ENCODE measurements at regions not wholly inside any gene's neighbourhood (a gene's known extent, or its start where the extent isn't known, plus 50 kb on each side); places are given as distances from the start of the nearest gene placed in this dataset.

DNA sequence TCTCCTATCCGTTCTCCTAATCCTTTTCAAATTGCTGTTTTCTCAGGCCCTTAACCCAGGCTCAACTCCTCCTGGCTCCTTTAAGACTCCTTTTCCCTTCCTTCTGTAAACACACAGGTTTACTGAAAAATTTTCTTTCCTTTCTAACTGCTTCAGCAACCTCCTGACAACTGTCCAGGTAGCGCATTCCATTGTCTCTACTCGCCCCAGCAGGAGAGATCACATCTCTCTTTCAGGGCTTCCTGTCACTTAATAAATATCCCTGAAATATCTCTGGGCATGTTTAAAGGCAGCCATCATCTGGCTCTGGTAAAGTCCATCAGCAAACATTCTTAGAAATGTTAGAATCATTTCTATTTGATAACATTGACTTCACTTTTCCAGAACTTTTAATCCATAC, 211.2 kb upstream of the PTBP2 start:
- TF ChIP-seq, protein P1, sequence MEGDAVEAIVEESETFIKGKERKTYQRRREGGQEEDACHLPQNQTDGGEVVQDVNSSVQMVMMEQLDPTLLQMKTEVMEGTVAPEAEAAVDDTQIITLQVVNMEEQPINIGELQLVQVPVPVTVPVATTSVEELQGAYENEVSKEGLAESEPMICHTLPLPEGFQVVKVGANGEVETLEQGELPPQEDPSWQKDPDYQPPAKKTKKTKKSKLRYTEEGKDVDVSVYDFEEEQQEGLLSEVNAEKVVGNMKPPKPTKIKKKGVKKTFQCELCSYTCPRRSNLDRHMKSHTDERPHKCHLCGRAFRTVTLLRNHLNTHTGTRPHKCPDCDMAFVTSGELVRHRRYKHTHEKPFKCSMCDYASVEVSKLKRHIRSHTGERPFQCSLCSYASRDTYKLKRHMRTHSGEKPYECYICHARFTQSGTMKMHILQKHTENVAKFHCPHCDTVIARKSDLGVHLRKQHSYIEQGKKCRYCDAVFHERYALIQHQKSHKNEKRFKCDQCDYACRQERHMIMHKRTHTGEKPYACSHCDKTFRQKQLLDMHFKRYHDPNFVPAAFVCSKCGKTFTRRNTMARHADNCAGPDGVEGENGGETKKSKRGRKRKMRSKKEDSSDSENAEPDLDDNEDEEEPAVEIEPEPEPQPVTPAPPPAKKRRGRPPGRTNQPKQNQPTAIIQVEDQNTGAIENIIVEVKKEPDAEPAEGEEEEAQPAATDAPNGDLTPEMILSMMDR (IDR thresholded peaks at IDR 0.05; ENCODE audit: low read depth, low read length) = no peak
- H3K4me3 ChIP-seq (ENCODE audit: low read depth, low read length) = no peak overlapping the region

DNA sequence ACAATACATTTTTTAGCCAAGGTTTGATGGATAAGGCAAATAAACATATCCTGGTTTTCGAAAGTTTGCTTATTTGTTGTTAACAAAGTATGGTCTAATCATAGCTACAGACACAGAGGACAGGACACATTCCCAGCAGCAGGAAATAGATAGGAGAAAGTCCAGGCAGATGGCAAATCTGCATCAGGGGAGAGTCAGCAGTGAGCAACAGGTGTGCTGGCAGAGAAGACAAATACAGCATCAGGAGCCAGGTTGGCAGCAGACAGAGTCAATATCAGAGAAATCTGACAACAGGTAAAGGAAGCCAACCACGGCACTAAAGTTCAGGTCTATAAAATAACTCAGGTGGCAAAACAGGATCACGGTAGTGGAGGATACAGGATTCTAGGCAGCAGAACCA, 210.7 kb upstream of the PTBP2 start:
- TF ChIP-seq, protein P1 (IDR thresholded peaks at IDR 0.05; ENCODE audit: low read depth, low read length) = no peak
- H3K4me3 ChIP-seq (ENCODE audit: low read depth, low read length) = no peak overlapping the region

GRCh38 chr1:96513136-96513535, 208.4 kb upstream of the PTBP2 start:
- TF ChIP-seq, protein P1 (IDR thresholded peaks at IDR 0.05; ENCODE audit: low read depth, low read length) = no peak

DNA sequence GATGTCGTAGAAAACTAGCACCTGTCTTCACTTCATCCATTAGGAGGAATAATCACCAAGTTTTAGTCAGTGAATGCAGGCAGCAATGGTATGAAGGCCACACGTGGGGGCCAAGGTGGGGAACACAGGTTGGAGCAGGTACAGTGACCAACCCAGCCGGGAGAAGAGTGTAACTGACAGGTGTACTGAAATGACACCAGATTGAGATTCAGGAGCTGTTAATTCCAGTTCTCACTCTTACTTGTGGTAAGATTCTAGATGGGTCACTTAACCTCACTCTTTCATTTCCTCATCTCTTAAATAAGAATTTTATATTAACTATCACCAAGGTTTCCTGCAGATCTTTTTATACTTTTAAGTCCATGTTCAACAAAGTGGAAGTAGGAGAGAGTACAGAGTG, 206.2 kb upstream of the PTBP2 start:
- TF ChIP-seq, protein P1 (IDR thresholded peaks at IDR 0.05; ENCODE audit: low read depth, low read length) = no peak

More at GRCh38 chr1:96513136-96513535, 208.4 kb upstream of the PTBP2 start:
- H3K4me3 ChIP-seq (ENCODE audit: low read depth, low read length) = no peak overlapping the region

DNA sequence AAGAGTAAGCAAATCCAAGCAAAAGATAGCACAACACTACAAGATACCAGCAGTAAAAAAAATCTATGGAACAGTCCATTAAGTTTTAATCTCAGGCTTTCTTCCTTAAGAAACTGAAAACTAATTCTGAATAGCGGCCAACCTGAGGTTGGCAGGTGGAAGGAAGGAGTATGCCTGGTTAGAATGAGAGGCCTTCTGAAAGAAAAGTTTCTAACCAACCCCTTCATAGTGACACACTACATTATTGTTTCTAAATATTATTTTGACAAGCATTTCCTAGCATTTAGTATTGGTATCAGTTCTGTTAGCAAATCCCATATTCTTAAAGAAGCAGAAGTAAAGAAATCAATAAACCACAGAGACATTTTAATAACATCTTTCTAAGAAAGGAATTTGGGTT, 205.7 kb upstream of the PTBP2 start:
- TF ChIP-seq, protein P1 (IDR thresholded peaks at IDR 0.05; ENCODE audit: low read depth, low read length) = no peak

More for the DNA sequence above, 206.2 kb upstream of the PTBP2 start:
- H3K4me3 ChIP-seq (ENCODE audit: low read depth, low read length) = no peak overlapping the region

GRCh38 chr1:96519851-96520578, 201.6 kb upstream of the PTBP2 start:
- TF ChIP-seq, protein P1 (IDR thresholded peaks at IDR 0.05; ENCODE audit: low read depth, low read length) = no peak
- H3K4me3 ChIP-seq (ENCODE audit: low read depth, low read length) = no peak overlapping the region

More for the DNA sequence above, 205.7 kb upstream of the PTBP2 start:
- H3K4me3 ChIP-seq (ENCODE audit: low read depth, low read length) = no peak overlapping the region

- TF ChIP-seq, protein P1 (IDR thresholded peaks at IDR 0.05; ENCODE audit: low read depth, low read length) = no peak
- no peak overlapping the region for H3K4me3 ChIP-seq (ENCODE audit: low read depth, low read length)
These were observed 201.0 kb upstream of the PTBP2 start for GRCh38 chr1:96520579-96520947.
